ENCODE measurements at regions not wholly inside any gene's neighbourhood (a gene's known extent, or its start where the extent isn't known, plus 50 kb on each side); places are given as distances from the start of the nearest gene placed in this dataset.
"Not testable (repeated sequence)": the region's sequence is repeated elsewhere in the genome, so short reads cannot be mapped to it uniquely, and the experiment has no call there.

DNA sequence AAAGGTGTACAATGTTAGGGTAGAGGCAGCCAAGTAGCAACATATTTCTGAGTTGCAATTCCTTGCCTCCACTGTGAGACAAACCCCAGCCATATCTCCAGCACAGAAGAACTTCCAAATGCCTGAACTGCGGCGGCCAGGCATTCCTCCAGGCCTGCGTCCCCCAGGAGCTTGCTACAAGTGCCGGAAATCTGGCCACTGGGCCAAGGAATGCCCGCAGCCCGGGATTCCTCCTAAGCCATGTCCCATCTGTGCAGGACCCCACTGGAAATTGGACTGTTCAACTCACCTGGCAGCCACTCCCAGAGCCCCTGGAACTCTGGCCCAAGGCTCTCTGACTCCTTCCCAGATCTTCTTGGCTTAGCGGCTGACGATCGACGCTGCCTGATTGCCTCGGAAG, 130.0 kb downstream of the RAB38 start:
- not testable (repeated sequence) for TF ChIP-seq POLR2A (IDR thresholded peaks at IDR 0.05)
- TF ChIP-seq, protein P1, sequence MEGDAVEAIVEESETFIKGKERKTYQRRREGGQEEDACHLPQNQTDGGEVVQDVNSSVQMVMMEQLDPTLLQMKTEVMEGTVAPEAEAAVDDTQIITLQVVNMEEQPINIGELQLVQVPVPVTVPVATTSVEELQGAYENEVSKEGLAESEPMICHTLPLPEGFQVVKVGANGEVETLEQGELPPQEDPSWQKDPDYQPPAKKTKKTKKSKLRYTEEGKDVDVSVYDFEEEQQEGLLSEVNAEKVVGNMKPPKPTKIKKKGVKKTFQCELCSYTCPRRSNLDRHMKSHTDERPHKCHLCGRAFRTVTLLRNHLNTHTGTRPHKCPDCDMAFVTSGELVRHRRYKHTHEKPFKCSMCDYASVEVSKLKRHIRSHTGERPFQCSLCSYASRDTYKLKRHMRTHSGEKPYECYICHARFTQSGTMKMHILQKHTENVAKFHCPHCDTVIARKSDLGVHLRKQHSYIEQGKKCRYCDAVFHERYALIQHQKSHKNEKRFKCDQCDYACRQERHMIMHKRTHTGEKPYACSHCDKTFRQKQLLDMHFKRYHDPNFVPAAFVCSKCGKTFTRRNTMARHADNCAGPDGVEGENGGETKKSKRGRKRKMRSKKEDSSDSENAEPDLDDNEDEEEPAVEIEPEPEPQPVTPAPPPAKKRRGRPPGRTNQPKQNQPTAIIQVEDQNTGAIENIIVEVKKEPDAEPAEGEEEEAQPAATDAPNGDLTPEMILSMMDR (IDR thresholded peaks at IDR 0.05) = not testable (repeated sequence)
